ENCODE measurements at regions not wholly inside any gene's neighbourhood (a gene's known extent, or its start where the extent isn't known, plus 50 kb on each side); places are given as distances from the start of the nearest gene placed in this dataset.

DNA sequence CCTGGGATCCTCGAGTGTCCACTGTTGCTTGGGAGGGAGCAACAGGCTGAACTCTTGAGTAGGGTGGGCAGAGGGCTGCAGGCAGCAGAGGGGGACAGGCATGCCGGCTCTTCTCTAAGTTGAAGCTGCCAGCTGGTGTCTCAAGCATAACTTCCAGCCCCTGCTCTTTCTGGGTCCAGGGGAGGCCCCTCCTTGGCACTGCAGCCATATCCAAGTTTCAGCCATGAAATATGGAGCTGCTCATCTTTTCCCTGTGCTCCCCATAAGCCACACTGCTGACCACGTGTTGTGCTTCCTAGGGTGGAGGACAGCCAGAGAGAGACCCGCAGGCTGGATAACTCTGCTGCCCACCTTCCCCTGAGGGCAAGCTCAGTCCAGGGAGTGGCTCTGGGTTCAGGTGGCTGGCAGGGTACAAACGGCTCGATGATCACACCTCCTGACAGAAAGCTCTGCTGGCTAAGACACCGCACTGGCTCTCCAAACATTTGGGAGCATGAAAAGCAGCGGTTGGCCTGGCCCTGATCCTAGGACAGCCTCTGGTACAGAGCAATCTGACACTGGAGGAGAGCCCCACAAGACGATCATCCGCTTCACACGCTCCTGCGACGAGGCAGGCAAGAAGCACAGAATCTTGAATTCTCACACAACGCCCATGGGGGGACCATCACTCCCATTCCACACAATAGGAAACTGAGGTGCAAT lies 79.6 kb downstream of the PITPNM2 start:
- Histone ChIP-seq H3K36me3 (replicated peaks; ENCODE audit: control insufficient read depth, insufficient read depth, low read length) (no peaks in the 10 kb centered on the region), H3K27me3 (ENCODE audit: control insufficient read depth, insufficient read depth, low read length) (no peaks in the 10 kb centered on the region), H3K4me3 (ENCODE audit: insufficient read depth, low read depth, low read length) (no peak overlapping the region)
- DNase-seq: no peak

DNA sequence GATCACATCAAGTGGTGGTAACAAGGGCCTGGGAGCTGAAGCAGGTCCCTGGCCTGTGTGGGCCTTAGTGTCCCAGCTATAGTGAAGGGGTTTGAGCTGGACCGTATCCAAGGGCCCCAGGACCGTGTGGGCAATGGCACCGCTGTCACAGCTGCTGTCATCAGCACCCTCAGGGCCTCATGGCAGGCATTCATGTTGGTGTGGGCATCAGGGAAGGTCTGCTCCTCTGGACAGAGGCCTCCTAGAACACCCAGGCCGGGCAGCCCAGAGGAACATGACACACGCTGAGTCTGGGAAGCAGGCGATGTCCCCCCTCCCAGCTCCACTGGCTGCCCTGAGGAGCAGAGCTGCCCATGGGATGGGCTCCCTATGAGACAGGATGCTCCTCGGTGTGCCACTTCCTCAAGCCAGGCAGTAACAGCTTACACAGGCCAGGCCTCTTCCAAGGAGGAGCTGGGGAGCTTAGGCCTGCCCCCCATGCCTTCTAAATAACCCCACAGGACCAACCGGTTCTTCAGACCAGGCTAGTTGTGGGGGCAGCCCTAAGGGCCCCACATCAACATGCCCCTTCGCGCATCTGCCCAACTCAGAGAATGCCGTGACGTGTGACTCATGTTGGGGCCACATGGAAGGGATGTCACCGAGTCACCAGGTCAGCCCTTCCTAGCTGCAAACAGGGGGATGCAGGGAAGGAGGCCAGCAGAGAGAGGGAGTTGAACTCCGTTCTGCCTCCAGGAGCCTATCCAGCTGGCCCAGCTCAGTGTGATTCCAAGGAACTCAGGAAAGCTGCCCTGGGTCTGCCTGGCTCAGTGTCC lies 80.4 kb downstream of the PITPNM2 start:
- Histone ChIP-seq H3K36me3 (replicated peaks; ENCODE audit: control insufficient read depth, insufficient read depth, low read length) (no peaks in the 10 kb centered on the region), H3K4me3 (ENCODE audit: insufficient read depth, low read depth, low read length) (no peak overlapping the region), H3K27me3 (ENCODE audit: control insufficient read depth, insufficient read depth, low read length) (no peaks in the 10 kb centered on the region)
- no peak for DNase-seq

DNA sequence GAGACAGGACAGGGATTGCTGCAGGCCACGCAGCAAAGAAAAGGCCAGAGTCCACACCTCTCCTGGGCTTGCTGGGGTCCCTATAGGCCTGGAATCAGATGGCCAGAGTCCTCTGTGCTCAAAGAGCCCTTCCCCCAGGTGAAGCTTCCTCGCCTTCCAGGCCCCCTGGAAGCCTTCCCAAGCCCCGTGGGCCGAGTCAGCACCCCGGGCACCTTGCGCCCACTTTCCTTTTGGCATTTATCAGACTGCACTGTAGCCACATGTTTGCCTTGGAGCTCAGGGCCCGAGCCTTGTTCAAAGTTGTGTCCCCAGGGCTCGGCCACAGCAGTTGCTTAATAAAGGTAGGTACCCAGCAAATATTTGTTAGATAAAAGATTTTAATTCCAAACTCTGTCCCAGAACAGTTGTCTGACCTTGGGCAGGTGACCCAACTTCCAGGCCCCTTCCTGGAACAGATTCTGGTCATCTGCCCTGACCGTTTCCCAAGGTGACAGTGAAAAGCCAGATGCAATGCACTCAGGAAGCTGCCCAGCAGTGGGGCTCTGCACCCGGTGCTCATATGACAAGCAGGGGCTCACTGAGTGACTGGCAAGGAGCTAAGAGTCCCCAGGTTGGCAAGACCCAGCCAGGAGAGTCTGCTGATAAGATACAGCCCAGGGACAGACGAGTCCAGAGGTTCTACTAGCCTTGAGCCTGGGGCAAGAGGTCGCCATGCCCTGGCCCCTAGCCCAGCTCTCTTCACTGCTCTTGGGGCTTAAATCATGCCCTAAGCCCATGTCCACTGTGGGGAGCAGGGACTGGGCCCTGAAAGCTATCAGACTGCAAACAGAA lies 81.2 kb downstream of the PITPNM2 start:
- no peak overlapping the region for H3K4me3 ChIP-seq (ENCODE audit: insufficient read depth, low read depth, low read length)
- DNase-seq: no peak
- no peaks in the 10 kb centered on the region for H3K36me3 ChIP-seq (replicated peaks; ENCODE audit: control insufficient read depth, insufficient read depth, low read length)
- H3K27me3 ChIP-seq (ENCODE audit: control insufficient read depth, insufficient read depth, low read length): no peaks in the 10 kb centered on the region

DNA sequence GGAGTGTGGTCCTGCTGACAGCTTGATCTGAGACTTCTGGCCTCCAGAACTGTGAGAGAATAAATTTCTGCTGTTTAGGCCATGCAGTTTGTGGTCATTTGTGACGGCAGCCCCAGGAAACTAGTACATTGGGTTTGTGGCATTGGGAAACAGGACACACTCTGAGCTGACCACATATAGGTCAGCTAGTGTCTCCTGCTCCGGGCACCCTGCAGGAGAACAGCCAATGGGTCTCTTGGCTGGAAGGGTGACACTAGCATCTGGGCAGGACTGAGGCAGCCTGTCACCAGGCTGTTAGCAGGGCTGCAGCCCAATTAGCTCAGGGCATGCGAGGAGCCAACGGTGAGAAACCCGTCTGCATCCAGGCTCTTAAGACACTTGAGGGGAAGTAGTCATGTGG lies 83.2 kb downstream of the PITPNM2 start:
- no peaks in the 10 kb centered on the region for H3K27me3 ChIP-seq (ENCODE audit: control insufficient read depth, insufficient read depth, low read length)
- no peaks in the 10 kb centered on the region for H3K36me3 ChIP-seq (replicated peaks; ENCODE audit: control insufficient read depth, insufficient read depth, low read length)
- no peak overlapping the region for H3K4me3 ChIP-seq (ENCODE audit: insufficient read depth, low read depth, low read length)
- DNase-seq: no peak

DNA sequence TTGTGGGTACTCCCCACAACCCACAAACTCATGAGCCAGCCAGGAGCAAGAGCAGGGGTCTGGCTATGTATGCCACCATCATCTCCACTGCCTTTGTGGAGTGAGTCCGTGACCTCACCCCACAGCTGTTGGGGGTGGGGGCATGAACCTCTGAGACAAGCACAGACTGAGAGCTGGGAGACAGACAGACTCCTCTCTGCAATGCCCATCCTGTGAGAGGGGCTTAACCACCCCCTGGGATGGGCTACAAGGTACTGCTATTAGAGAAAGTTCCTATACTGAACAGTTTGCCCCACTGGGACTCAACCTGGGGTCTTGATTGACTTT lies 84.5 kb downstream of the PITPNM2 start:
- Histone ChIP-seq H3K27me3 (ENCODE audit: control insufficient read depth, insufficient read depth, low read length) (no peaks in the 10 kb centered on the region), H3K36me3 (replicated peaks; ENCODE audit: control insufficient read depth, insufficient read depth, low read length) (no peaks in the 10 kb centered on the region), H3K4me3 (ENCODE audit: insufficient read depth, low read depth, low read length) (no peak overlapping the region)
- DNase-seq: no peak

DNA sequence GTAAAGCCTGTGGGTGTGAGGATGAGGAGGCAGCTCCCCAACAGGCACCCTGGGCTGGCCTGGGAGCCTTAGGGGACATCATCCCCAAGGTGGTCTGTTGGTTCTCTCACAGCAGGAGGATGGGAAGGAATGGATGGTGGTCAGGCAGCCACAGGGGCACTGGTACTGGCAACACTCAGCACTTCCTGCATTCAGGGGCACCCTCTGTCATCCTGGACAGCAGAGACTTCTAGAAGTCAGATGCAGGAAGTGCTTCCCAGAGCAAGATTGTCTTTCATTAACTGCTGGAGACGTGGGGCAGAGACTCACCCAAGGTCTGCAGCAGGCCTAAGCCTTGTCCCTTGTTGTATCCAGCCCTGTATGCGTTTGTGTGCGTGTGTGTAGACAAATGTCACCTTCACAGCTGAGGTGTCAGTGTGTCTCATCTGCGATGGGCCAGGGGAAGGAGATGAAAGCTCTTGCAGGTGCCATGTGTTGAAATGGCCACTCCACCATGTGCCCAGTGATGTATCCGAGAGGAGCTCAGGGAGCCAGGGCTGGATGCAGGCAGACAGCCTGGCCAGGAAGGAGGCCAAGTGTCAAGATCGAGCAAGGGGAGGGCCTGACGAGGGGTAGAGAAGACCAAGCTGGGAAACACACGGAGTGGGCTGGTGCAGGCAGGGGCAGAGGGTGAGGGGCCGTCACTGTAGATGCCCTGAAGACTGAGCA lies 85.1 kb downstream of the PITPNM2 start:
- no peaks in the 10 kb centered on the region for H3K27me3 ChIP-seq (ENCODE audit: control insufficient read depth, insufficient read depth, low read length)
- DNase-seq: no peak
- H3K36me3 ChIP-seq (replicated peaks; ENCODE audit: control insufficient read depth, insufficient read depth, low read length): no peaks in the 10 kb centered on the region
- H3K4me3 ChIP-seq (ENCODE audit: insufficient read depth, low read depth, low read length): no peak overlapping the region

DNA sequence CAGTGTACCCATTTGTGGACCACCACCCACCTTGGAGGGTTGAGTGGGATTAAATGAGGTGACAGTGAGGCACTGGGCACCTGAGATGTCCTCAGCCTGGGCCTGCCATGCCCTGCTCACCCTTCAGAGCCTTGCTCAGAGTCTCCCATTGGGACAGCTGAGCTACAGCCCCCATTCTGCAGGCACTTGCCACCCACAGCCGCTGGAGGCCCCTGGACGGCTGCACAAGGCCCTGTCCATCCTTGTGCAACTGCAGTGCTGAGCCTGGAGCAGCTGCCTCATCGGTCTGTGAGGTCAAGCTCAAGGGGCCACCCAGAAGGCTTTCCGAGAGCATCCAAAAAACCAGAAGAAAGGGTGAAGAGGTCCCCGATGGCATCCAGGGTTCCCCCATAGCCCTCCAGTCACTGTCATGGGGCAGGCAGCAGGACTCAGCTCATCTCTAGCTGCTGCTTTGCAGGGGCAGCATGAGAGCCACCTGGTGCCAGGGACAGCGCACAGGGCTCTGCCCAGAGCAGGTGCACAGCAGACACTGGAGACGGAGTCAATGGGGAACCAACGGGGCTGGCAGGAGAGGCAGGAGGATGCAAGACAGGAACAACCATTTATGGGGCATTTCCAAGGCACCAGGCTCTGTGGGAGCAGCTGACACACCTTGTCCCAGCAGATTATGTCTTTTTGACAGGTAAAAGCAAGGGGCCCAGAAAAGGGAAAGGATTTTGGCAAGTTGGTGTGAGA lies 84.6 kb downstream of the ARL6IP4 start:
- no peaks in the 10 kb centered on the region for H3K27me3 ChIP-seq (ENCODE audit: control insufficient read depth, insufficient read depth, low read length)
- H3K36me3 ChIP-seq (replicated peaks; ENCODE audit: control insufficient read depth, insufficient read depth, low read length): no peaks in the 10 kb centered on the region
- no peak for DNase-seq
- H3K4me3 ChIP-seq (ENCODE audit: insufficient read depth, low read depth, low read length): no peak overlapping the region

DNA sequence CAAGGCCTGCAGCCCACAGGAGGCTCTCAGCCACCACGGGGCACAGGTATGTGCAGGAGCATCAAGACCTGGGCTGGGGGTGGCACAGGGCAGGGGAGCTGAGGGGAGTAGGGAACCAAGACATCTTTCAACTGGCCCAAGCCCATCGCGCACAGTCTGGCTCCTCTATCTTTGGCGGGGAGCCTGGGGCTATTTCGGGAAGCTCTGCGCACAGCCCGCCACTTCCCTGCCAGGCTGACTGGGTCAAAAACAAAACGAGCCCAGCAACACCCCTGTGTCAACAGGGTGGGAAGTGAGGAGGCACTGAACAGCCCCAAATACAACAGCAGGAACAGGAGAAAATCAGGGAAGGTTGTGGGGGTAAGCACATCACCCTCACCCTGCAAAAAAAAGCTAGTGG lies 83.9 kb downstream of the ARL6IP4 start:
- no peak for DNase-seq
- Histone ChIP-seq H3K4me3 (ENCODE audit: insufficient read depth, low read depth, low read length) (no peak overlapping the region), H3K36me3 (replicated peaks; ENCODE audit: control insufficient read depth, insufficient read depth, low read length) (no peaks in the 10 kb centered on the region), H3K27me3 (ENCODE audit: control insufficient read depth, insufficient read depth, low read length) (no peaks in the 10 kb centered on the region)

DNA sequence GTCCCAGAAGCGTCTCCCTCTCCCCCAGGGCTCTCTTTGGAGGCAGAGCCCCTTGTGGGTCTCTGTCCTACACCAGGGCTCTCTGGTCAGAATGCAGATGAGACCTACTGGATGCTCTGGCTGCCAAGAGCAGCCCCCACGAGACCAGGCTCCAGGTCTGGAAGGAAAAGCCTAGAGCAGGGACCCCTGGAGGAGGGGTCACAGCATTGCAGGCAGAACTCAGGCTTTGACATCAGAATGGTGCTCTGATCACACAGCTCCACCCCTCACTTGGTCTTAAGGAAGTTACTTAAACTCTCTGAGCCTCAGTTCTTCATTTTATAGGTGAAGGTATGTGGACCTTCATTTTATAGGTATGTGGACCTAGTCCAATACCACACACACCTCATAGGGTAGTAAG lies 83.1 kb downstream of the ARL6IP4 start:
- Histone ChIP-seq H3K36me3 (replicated peaks; ENCODE audit: control insufficient read depth, insufficient read depth, low read length) (no peaks in the 10 kb centered on the region), H3K4me3 (ENCODE audit: insufficient read depth, low read depth, low read length) (no peak overlapping the region), H3K27me3 (ENCODE audit: control insufficient read depth, insufficient read depth, low read length) (no peaks in the 10 kb centered on the region)
- DNase-seq: peak; percentile 92

DNA sequence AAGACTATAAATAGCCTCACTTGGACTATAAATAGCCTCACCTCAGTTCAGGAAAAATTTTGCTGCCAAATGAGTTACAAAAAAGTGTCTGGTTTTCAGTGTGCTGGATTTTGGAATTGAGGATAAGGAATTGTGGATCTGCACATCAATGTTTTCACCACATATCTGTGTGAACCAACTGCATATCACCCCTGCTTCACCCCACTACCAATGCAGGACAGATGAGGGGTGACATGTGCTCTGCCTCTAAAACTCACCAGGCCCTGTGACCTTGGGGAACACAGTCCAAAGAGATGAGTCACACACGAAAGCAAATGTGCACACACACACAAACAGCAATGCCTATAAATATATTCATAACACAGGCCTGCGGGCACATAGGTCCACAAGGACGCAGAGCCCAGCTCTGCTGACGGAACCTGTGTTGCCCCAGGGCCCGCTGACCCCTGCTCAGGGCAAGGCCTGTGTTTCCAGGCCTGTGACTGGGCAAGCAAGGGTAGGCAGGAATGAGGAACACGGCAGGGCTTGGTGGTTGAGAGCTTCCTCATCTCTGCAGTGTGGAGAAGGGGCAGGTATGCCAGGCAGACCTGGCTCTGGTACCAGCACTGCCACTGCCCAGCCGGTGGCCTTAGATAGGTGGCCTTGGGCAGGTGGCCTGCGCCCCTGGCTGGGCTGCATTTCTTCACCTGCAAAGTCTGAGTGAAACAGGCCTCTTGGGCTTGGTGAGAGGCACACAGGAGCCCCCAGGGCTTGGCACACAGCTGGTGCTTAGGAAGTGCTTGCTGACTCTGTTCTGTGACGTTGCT lies 82.4 kb downstream of the ARL6IP4 start:
- Histone ChIP-seq H3K36me3 (replicated peaks; ENCODE audit: control insufficient read depth, insufficient read depth, low read length) (no peaks in the 10 kb centered on the region), H3K4me3 (ENCODE audit: insufficient read depth, low read depth, low read length) (no peak overlapping the region), H3K27me3 (ENCODE audit: control insufficient read depth, insufficient read depth, low read length) (no peaks in the 10 kb centered on the region)
- DNase-seq: no peak

DNA sequence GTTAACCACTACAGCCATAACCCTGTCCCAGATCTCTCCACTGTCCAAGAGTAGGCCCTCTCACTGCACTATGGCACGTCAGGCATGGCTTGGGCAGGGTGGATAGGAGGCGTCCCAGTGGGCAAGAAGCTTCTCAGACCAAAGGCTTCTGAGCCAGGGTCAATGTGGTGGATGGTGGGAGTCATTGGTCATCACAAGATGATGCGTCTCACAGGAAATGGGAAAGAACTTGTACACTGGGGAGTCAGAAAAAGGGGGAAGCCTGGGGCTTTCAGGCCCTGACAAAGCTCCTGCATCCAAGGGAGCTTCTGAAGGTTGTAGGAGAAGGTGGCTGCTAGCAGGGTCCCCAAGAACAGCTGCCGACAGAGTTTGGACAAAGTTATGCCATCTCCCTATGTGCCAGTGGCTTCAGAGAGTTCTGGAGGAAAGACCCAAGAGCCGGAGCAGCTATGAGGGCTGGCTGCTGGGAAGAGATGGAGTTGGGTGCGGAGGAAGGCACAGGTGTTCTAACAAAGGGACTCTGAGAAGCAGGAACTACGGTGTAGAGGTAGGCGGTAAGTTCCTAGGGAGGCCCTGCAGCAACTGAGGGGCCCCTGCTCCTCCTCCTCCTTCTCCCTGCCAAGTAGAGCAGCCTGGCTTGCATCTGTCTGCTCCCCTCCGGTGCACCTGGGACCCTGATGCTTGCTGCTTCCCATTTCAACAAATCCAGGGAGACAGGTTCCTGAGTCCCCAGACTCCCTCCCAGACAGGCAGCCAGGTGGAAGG lies 81.1 kb downstream of the ARL6IP4 start:
- Histone ChIP-seq H3K27me3 (ENCODE audit: control insufficient read depth, insufficient read depth, low read length) (no peaks in the 10 kb centered on the region), H3K36me3 (replicated peaks; ENCODE audit: control insufficient read depth, insufficient read depth, low read length) (no peaks in the 10 kb centered on the region), H3K4me3 (ENCODE audit: insufficient read depth, low read depth, low read length) (no peak overlapping the region)
- DNase-seq: no peak

DNA sequence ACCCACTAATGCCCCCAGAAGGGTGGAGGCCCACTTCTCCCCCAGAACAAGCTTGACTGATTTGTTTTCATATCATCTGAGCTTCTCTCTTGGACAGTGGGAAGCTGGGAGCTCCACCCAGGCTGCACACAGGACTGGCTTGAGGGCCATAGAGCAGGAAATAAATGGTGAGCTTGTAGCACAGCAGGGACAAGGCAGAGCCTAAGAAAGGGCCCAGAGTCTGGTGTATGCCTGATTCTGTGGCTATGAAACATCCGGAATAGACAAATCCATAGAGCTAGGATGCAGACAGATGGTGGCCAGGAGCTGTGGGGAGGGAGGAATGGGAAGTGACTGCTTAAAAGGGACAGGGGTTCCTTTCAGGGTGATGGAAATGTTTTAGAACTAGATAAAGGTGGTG lies 79.0 kb downstream of the ARL6IP4 start:
- Histone ChIP-seq H3K36me3 (replicated peaks; ENCODE audit: control insufficient read depth, insufficient read depth, low read length) (no peaks in the 10 kb centered on the region), H3K4me3 (ENCODE audit: insufficient read depth, low read depth, low read length) (no peak overlapping the region), H3K27me3 (ENCODE audit: control insufficient read depth, insufficient read depth, low read length) (no peaks in the 10 kb centered on the region)
- no peak for DNase-seq

DNA sequence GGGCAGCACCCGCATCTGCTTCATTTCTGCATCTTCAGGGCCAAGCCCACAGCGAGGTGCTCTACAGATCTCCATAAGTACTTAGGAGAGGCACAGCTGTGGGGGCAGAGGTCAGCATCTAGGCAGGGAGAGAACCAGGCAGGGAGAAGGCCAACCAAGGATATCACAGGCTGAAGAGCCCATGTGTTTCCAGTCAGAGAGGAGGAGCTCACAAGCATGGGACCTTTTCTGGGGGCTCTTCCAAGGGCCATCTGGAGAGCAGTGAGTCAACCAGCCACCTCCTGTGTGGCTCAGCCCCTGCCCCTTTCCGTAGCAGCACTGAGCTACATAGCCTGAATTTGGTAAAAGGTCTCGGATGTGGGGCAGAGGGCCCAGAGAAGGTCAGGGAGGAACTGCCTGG lies 78.5 kb downstream of the ARL6IP4 start:
- H3K4me3 ChIP-seq (ENCODE audit: insufficient read depth, low read depth, low read length): no peak overlapping the region
- DNase-seq: no peak
- no peaks in the 10 kb centered on the region for H3K27me3 ChIP-seq (ENCODE audit: control insufficient read depth, insufficient read depth, low read length)
- H3K36me3 ChIP-seq (replicated peaks; ENCODE audit: control insufficient read depth, insufficient read depth, low read length): no peaks in the 10 kb centered on the region
